H9 (cell line): ENCODE measurements at regions not wholly inside any gene's neighbourhood (a gene's known extent, or its start where the extent isn't known, plus 50 kb on each side); places are given as distances from the start of the nearest gene placed in this dataset.

Experiments used
- DNase-seq: peaks from one replicate; pipeline ENCODE4 v3.0.0-alpha.2; 2017
- H2AFZ ChIP-seq: one replicate; pipeline ENCODE4 v1.6.1; 2013; ENCODE audit warnings: mild to moderate bottlenecking, low read length, control low read depth, moderate library complexity
- H2AK5ac ChIP-seq: 2 replicates; pipeline ENCODE4 v1.6.1; 2013; ENCODE audit warnings: low read length, control low read depth, mixed read lengths; ENCODE audit not compliant: insufficient read length
- H2BK120ac ChIP-seq: one replicate; pipeline ENCODE4 v1.6.1; 2013; ENCODE audit warnings: low read depth, mild to moderate bottlenecking, low read length, control low read depth, inconsistent platforms; ENCODE audit not compliant: poor library complexity, severe bottlenecking
- H2BK12ac ChIP-seq: 2 replicates; pipeline ENCODE4 v1.6.1; 2013; ENCODE audit warnings: low read length, control low read depth, mixed read lengths, low read depth; ENCODE audit not compliant: insufficient read length
- H2BK15ac ChIP-seq: 2 replicates; pipeline ENCODE4 v1.6.1; 2013; ENCODE audit warnings: low read depth, low read length, control low read depth
- H2BK20ac ChIP-seq: one replicate; pipeline ENCODE4 v1.6.1; 2013; ENCODE audit warnings: low read depth, mild to moderate bottlenecking, low read length, control low read depth, inconsistent platforms; ENCODE audit not compliant: poor library complexity, severe bottlenecking
- H2BK5ac ChIP-seq: 2 replicates; pipeline ENCODE4 v1.6.1; 2013; ENCODE audit warnings: low read length, control low read depth, mixed read lengths; ENCODE audit not compliant: insufficient read length
- H3K14ac ChIP-seq: 2 replicates; pipeline ENCODE4 v1.6.1; 2013; ENCODE audit warnings: low read length, control low read depth; ENCODE audit not compliant: insufficient read depth
- H3K18ac ChIP-seq: 2 replicates; pipeline ENCODE4 v1.6.1; 2013; ENCODE audit warnings: low read depth, mild to moderate bottlenecking, mixed read lengths, low read length, control low read depth; ENCODE audit not compliant: insufficient read length
- H3K23ac ChIP-seq: 2 replicates; pipeline ENCODE4 v1.6.1; 2013; ENCODE audit warnings: low read length, control low read depth, mixed read lengths, low read depth; ENCODE audit not compliant: insufficient read length
- H3K23me2 ChIP-seq: 2 replicates; pipeline ENCODE4 v1.6.1; 2013; ENCODE audit warnings: low read depth, mild to moderate bottlenecking, mixed read lengths, low read length, control low read depth; ENCODE audit not compliant: insufficient read length, poor library complexity, severe bottlenecking
- H3K27ac ChIP-seq: 2 replicates; pipeline ENCODE4 v1.5.1; 2013; ENCODE audit warnings: low read length, control low read depth, mixed read lengths, low read depth; ENCODE audit not compliant: insufficient read length
- H3K27me3 ChIP-seq: 2 replicates; pipeline ENCODE4 v1.6.1; 2013; ENCODE audit warnings: low read length, control low read depth, inconsistent platforms; ENCODE audit not compliant: insufficient read depth
- H3K4ac ChIP-seq: 2 replicates; pipeline ENCODE4 v1.6.1; 2013; ENCODE audit warnings: low read depth, mild to moderate bottlenecking, control low read depth, inconsistent platforms, low read length, moderate library complexity
- H3K4me1 ChIP-seq: 2 replicates; pipeline ENCODE4 v1.6.1; 2013; ENCODE audit warnings: low read length, control low read depth, inconsistent platforms; ENCODE audit not compliant: insufficient read depth
- H3K4me2 ChIP-seq: 2 replicates; pipeline ENCODE4 v1.6.1; 2013; ENCODE audit warnings: low read length, control low read depth, mixed read lengths; ENCODE audit not compliant: insufficient read length, insufficient read depth
- H3K56ac ChIP-seq: 2 replicates; pipeline ENCODE4 v1.6.1; 2013; ENCODE audit warnings: low read depth, mild to moderate bottlenecking, mixed read lengths, low read length, control low read depth; ENCODE audit not compliant: insufficient read length
- H3K79me1 ChIP-seq: 2 replicates; pipeline ENCODE4 v1.6.1; 2013; ENCODE audit warnings: low read depth, mild to moderate bottlenecking, moderate library complexity, low read length, control low read depth, inconsistent platforms; ENCODE audit not compliant: insufficient read depth, poor library complexity, severe bottlenecking
- H3K79me2 ChIP-seq: 2 replicates; pipeline ENCODE4 v1.6.1; 2013; ENCODE audit warnings: low read length, control low read depth, inconsistent platforms; ENCODE audit not compliant: insufficient read depth
- H3K9ac ChIP-seq: 2 replicates; pipeline ENCODE4 v1.6.1; 2013; ENCODE audit warnings: low read length, control low read depth, mixed read lengths; ENCODE audit not compliant: insufficient read length; ENCODE audit errors: extremely low read depth
- H3K9me3 ChIP-seq: one replicate; pipeline ENCODE4 v1.6.1; 2013; ENCODE audit warnings: low read depth, low read length, inconsistent platforms; ENCODE audit not compliant: control insufficient read depth
- H3T11ph ChIP-seq: one replicate; pipeline ENCODE4 v1.6.1; 2013; ENCODE audit warnings: mild to moderate bottlenecking, low read length, control low read depth, inconsistent platforms
- H4K20me1 ChIP-seq: one replicate; pipeline ENCODE4 v1.6.1; 2013; ENCODE audit not compliant: control insufficient read depth, insufficient read length, insufficient read depth
- H4K5ac ChIP-seq: 2 replicates; pipeline ENCODE4 v1.6.1; 2013; ENCODE audit warnings: low read depth, mild to moderate bottlenecking, mixed read lengths, low read length, control low read depth; ENCODE audit not compliant: insufficient read length
- H4K8ac ChIP-seq: replicated peaks from 2 replicates; pipeline ENCODE4 v1.6.1; 2013; ENCODE audit warnings: low read length, control low read depth, mixed read lengths, low read depth; ENCODE audit not compliant: insufficient read length
- H4K91ac ChIP-seq: 2 replicates; pipeline ENCODE4 v1.6.1; 2013; ENCODE audit warnings: low read depth, mild to moderate bottlenecking, moderate library complexity, mixed read lengths, low read length, control low read depth; ENCODE audit not compliant: insufficient read length
- H3K27ac Mint-ChIP-seq, 3 experiments: 2 replicates in 2 of 3; 3 replicates in 1 of 3; pipeline ENCODE4 v1.8.0; 2020 to 2021; ENCODE audit warnings: mixed read lengths in 3 of 3, mild to moderate bottlenecking in 1 of 3, moderate library complexity in 1 of 3
- H3K27me3 Mint-ChIP-seq: 2 replicates; pipeline ENCODE4 v1.8.0; 2021; ENCODE audit warnings: low read depth, mild to moderate bottlenecking, moderate library complexity, mixed read lengths
- H3K36me3 Mint-ChIP-seq, 3 experiments: 2 replicates in 2 of 3; 3 replicates in 1 of 3; pipeline ENCODE4 v1.8.0; 2020 to 2021; ENCODE audit warnings: low read depth in 3 of 3, mixed read lengths in 3 of 3; ENCODE audit not compliant: insufficient read depth in 1 of 3
- H3K4me1 Mint-ChIP-seq, 2 experiments: 2 replicates each; pipeline ENCODE4 v1.8.0; 2020; ENCODE audit warnings: mixed read lengths in 2 of 2
- H3K4me3 Mint-ChIP-seq, 2 experiments: 2 replicates in 1 of 2; 3 replicates in 1 of 2; pipeline ENCODE4 v1.8.0; 2020 to 2021; ENCODE audit warnings: mild to moderate bottlenecking in 2 of 2, mixed read lengths in 2 of 2, moderate library complexity in 1 of 2
- H3K9me3 Mint-ChIP-seq, 2 experiments: 2 replicates in 1 of 2; 3 replicates in 1 of 2; pipeline ENCODE4 v1.8.0; 2020; ENCODE audit warnings: mild to moderate bottlenecking in 2 of 2, mixed read lengths in 2 of 2, moderate library complexity in 1 of 2
- WGBS: extraction: QIAGEN DNeasy Blood & Tissue Kit; methylation state at CpG from one replicate; pipeline ENCODE4 v1.1.7; 2013; ENCODE audit warnings: missing lambda C conversion rate, low lambda C conversion rate, mixed read lengths; ENCODE audit not compliant: insufficient read length; ENCODE audit errors: extremely low coverage; 5-methylcytosine and 5-hydroxymethylcytosine counted together
- TF ChIP-seq, protein P1 (sequence below): fragments of 200-600 bp; sonication (generic); conservative IDR thresholded peaks from 3 replicates; pipeline ENCODE4 v1.8.0; 2021; ENCODE audit warnings: antibody characterized with exemption, mild to moderate bottlenecking

DNA sequence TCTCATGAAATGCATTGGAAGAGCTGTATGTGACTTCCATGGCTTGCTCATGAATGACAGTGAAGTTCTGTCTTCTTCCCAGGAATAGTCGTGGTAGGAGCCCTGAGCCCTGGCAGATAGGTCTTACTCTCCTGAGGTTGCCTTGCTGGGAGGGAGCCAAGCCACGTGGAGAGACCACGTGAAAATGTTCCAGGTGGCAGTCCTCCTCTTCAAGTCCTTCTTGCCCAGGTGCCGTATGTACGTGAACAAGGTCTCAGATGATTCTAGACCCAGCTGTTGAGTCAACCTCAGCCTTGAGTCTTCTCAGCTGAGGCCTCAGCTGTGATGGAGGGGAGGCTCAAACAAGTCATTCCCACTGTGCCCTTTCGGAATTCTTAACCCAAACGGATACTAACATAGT lies 192.4 kb upstream of the PRDM1 start:
- H3K36me3 Mint-ChIP-seq: peaks cover 0 to 21% (median 4%) of the 10 kb centered on the region in 3 experiments; a peak in 2 of 7 replicates
- no peak overlapping the region for H2AK5ac ChIP-seq
- H2BK20ac ChIP-seq: no peak overlapping the region
- no peaks in the 10 kb centered on the region for H3K27me3 Mint-ChIP-seq
- peaks cover 0 to 5% of the 10 kb centered on the region in 2 experiments; a peak in 2 of 4 replicates for H3K4me1 Mint-ChIP-seq
- no peaks in the 10 kb centered on the region for H3K27me3 ChIP-seq
- H3K23ac ChIP-seq: no peak overlapping the region
- no peak overlapping the region for H3K4me3 Mint-ChIP-seq
- no peaks in the 10 kb centered on the region for H3K79me1 ChIP-seq
- no peak overlapping the region for H3K56ac ChIP-seq
- no peak overlapping the region for H2BK15ac ChIP-seq
- H4K91ac ChIP-seq: no peak overlapping the region
- H3K9ac ChIP-seq: no peak overlapping the region
- H3K27ac Mint-ChIP-seq: no peak overlapping the region
- no peaks in the 10 kb centered on the region for H3K79me2 ChIP-seq
- WGBS: no CpG with 5 or more reads among the region's 7 CpGs
- no peak overlapping the region for H2BK12ac ChIP-seq
- DNase-seq: no peak
- H4K5ac ChIP-seq: no peak overlapping the region
- no peak overlapping the region for H3K18ac ChIP-seq
- H3K9me3 Mint-ChIP-seq: peaks cover 13 to 14% of the 10 kb centered on the region in 2 experiments
- H3K9me3 ChIP-seq: no peaks in the 10 kb centered on the region
- H3K27ac ChIP-seq: no peak overlapping the region
- H3T11ph ChIP-seq: no peak overlapping the region
- H2BK5ac ChIP-seq: no peak overlapping the region
- no peak overlapping the region for H2BK120ac ChIP-seq
- no peak overlapping the region for H3K4ac ChIP-seq
- H2AFZ ChIP-seq: no peak overlapping the region
- no peak overlapping the region for H4K8ac ChIP-seq
- H4K20me1 ChIP-seq: no peaks in the 10 kb centered on the region
- H3K14ac ChIP-seq: no peak overlapping the region
- TF ChIP-seq, protein P1, sequence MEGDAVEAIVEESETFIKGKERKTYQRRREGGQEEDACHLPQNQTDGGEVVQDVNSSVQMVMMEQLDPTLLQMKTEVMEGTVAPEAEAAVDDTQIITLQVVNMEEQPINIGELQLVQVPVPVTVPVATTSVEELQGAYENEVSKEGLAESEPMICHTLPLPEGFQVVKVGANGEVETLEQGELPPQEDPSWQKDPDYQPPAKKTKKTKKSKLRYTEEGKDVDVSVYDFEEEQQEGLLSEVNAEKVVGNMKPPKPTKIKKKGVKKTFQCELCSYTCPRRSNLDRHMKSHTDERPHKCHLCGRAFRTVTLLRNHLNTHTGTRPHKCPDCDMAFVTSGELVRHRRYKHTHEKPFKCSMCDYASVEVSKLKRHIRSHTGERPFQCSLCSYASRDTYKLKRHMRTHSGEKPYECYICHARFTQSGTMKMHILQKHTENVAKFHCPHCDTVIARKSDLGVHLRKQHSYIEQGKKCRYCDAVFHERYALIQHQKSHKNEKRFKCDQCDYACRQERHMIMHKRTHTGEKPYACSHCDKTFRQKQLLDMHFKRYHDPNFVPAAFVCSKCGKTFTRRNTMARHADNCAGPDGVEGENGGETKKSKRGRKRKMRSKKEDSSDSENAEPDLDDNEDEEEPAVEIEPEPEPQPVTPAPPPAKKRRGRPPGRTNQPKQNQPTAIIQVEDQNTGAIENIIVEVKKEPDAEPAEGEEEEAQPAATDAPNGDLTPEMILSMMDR: no peak
- H3K4me2 ChIP-seq: no peak overlapping the region
- no peaks in the 10 kb centered on the region; the same call in 1 of the 2 replicates for H3K4me1 ChIP-seq
- H3K23me2 ChIP-seq: no peaks in the 10 kb centered on the region
